NB4 (cell line): ENCODE measurements at regions not wholly inside any gene's neighbourhood (a gene's known extent, or its start where the extent isn't known, plus 50 kb on each side); places are given as distances from the start of the nearest gene placed in this dataset.

Experiments
- POLR2A ChIP-seq: IDR thresholded peaks from 2 replicates; pipeline ENCODE4 v1.6.1; 2011; ENCODE audit warnings: mild to moderate bottlenecking; ENCODE audit not compliant: insufficient read length; ENCODE audit errors: extremely low read depth
- TF ChIP-seq, protein P1 (sequence below): IDR thresholded peaks from one replicate; pipeline ENCODE4 v1.5.1; 2012; ENCODE audit warnings: low read depth, low read length

DNA sequence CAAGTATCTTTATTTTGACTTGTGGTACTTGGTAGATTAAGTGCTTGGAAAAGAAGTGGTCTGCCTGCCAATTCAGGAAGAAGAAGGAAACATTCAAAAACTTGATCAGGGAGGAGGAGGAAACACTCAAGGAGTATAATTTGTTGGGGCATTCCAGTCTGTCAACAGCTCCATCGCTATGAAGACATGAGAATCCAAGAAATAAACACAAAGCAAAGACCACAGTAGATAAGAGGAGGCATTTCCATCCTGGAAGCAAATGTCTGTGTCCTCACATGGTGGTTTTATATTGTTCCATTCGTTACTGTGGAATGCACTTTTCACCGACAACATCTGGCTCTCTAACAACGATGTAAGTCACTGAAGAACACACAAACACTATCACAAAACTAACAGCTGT lies 176.1 kb upstream of the FRMD4B start:
- TF ChIP-seq, protein P1, sequence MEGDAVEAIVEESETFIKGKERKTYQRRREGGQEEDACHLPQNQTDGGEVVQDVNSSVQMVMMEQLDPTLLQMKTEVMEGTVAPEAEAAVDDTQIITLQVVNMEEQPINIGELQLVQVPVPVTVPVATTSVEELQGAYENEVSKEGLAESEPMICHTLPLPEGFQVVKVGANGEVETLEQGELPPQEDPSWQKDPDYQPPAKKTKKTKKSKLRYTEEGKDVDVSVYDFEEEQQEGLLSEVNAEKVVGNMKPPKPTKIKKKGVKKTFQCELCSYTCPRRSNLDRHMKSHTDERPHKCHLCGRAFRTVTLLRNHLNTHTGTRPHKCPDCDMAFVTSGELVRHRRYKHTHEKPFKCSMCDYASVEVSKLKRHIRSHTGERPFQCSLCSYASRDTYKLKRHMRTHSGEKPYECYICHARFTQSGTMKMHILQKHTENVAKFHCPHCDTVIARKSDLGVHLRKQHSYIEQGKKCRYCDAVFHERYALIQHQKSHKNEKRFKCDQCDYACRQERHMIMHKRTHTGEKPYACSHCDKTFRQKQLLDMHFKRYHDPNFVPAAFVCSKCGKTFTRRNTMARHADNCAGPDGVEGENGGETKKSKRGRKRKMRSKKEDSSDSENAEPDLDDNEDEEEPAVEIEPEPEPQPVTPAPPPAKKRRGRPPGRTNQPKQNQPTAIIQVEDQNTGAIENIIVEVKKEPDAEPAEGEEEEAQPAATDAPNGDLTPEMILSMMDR = no peak
- TF ChIP-seq POLR2A = no peak
